ENCODE measurements at regions not wholly inside any gene's neighbourhood (a gene's known extent, or its start where the extent isn't known, plus 50 kb on each side); places are given as distances from the start of the nearest gene placed in this dataset.

GRCh38 chr5:68161156-68161555 is 54.4 kb upstream of the PIK3R1 start:
- no peak overlapping the region for H3K4me3 ChIP-seq (ENCODE audit: low read length)
- no peak overlapping the region for H3K4me3 Mint-ChIP-seq
- TF ChIP-seq, protein P1, sequence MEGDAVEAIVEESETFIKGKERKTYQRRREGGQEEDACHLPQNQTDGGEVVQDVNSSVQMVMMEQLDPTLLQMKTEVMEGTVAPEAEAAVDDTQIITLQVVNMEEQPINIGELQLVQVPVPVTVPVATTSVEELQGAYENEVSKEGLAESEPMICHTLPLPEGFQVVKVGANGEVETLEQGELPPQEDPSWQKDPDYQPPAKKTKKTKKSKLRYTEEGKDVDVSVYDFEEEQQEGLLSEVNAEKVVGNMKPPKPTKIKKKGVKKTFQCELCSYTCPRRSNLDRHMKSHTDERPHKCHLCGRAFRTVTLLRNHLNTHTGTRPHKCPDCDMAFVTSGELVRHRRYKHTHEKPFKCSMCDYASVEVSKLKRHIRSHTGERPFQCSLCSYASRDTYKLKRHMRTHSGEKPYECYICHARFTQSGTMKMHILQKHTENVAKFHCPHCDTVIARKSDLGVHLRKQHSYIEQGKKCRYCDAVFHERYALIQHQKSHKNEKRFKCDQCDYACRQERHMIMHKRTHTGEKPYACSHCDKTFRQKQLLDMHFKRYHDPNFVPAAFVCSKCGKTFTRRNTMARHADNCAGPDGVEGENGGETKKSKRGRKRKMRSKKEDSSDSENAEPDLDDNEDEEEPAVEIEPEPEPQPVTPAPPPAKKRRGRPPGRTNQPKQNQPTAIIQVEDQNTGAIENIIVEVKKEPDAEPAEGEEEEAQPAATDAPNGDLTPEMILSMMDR (IDR thresholded peaks at IDR 0.05) = no peak
- intact Hi-C loops (cut with DNase I, micrococcal nuclease) = no loop called here
- no peaks in the 10 kb centered on the region for H3K4me1 ChIP-seq (ENCODE audit: insufficient read depth, low read length)
- H3K27me3 Mint-ChIP-seq = no peaks in the 10 kb centered on the region
- H3K27me3 ChIP-seq (ENCODE audit: control insufficient read depth in 1 of 2, insufficient read depth in 2 of 2, low read length in 2 of 2) = no peaks in the 10 kb centered on the region
- ATAC-seq (ENCODE audit: poor library complexity) (no peak), DNase-seq (no peak)
- ChIA-PET CTCF (no interaction called here), POLR2A (no interaction called here)
- H3K9me3 ChIP-seq (ENCODE audit: control insufficient read depth in 1 of 2, insufficient read depth in 1 of 2, low read length in 2 of 2) = no peaks in the 10 kb centered on the region
- H3K36me3 ChIP-seq (ENCODE audit: insufficient read depth, low read length) = no peaks in the 10 kb centered on the region
- H3K27ac Mint-ChIP-seq = no peak overlapping the region
- no peak overlapping the region for H3K27ac ChIP-seq (ENCODE audit: low read depth in 1 of 2, low read length in 2 of 2)
- no peaks in the 10 kb centered on the region for H3K4me1 Mint-ChIP-seq (ENCODE audit: low read depth)
- no peaks in the 10 kb centered on the region for H3K9me3 Mint-ChIP-seq
- H3K36me3 Mint-ChIP-seq (ENCODE audit: low read depth) = no peaks in the 10 kb centered on the region

DNA sequence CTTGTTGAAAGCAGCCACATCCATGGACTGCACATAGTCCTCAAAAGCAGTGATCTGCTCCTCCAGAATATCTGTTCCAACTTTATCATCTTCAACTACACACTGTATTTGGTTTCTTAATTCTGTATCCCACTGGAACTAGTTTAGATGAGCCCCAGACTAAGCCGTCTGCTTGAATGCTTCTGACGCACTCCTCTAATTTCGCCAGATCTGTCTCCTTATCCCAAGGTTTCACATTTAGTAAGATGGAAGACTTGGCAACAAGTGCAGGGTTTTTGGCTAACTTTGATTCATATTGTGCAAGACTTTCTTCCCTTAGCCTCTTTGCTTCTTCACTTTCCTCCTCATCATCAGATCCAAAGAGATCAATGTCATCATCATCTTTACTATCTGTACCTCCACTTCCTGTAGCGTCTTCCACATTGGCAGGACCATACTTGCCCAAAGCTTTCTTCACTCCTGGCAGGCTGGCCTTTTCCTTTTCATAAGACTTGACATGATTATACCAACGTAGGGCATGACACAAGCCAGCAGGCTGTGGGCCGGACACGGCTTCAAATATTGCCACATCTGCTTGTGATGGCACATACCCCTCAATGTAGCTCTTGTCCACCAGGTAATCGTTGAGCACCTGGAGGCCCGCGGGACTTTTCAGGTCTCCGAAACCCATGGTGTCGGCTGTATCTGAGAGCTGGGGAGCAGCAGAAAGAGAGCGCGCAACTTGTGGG is 56.2 kb upstream of the PIK3R1 start:
- H3K4me3 Mint-ChIP-seq = no peak overlapping the region
- H3K4me1 Mint-ChIP-seq (ENCODE audit: low read depth) = no peaks in the 10 kb centered on the region
- Histone ChIP-seq H3K27me3 (ENCODE audit: control insufficient read depth in 1 of 2, insufficient read depth in 2 of 2, low read length in 2 of 2) (no peaks in the 10 kb centered on the region), H3K4me1 (ENCODE audit: insufficient read depth, low read length) (no peaks in the 10 kb centered on the region), H3K9me3 (ENCODE audit: control insufficient read depth in 1 of 2, insufficient read depth in 1 of 2, low read length in 2 of 2) (no peaks in the 10 kb centered on the region), H3K27ac (ENCODE audit: low read depth in 1 of 2, low read length in 2 of 2) (no peak overlapping the region), H3K4me3 (ENCODE audit: low read length) (no peak overlapping the region), H3K36me3 (ENCODE audit: insufficient read depth, low read length) (no peaks in the 10 kb centered on the region)
- no peaks in the 10 kb centered on the region for H3K27me3 Mint-ChIP-seq
- H3K9me3 Mint-ChIP-seq = no peaks in the 10 kb centered on the region
- H3K36me3 Mint-ChIP-seq (ENCODE audit: low read depth) = no peaks in the 10 kb centered on the region
- POLR2A ChIA-PET = no interaction called here
- intact Hi-C loops (cut with DNase I, micrococcal nuclease) = no loop called here
- CTCF ChIA-PET = interaction anchor here (0.7 kb wide), 1 partner anchor 199 kb away, joined by 3 read pairs; no protein-coding TSS in a partner anchor
- H3K27ac Mint-ChIP-seq = no peak overlapping the region
- ATAC-seq (ENCODE audit: poor library complexity) (no peak), DNase-seq (no peak)
- TF ChIP-seq, protein P1 (IDR thresholded peaks at IDR 0.05) = no peak

GRCh38 chr5:68155940-68156339 is 59.6 kb upstream of the PIK3R1 start:
- Mint-ChIP-seq H3K27me3 (no peaks in the 10 kb centered on the region), H3K4me3 (no peak overlapping the region), H3K36me3 (ENCODE audit: low read depth) (no peaks in the 10 kb centered on the region), H3K4me1 (ENCODE audit: low read depth) (no peaks in the 10 kb centered on the region), H3K27ac (no peak overlapping the region), H3K9me3 (no peaks in the 10 kb centered on the region)
- H3K4me1 ChIP-seq (ENCODE audit: insufficient read depth, low read length) = no peaks in the 10 kb centered on the region
- ATAC-seq (ENCODE audit: poor library complexity) (no peak), DNase-seq (no peak)
- no peaks in the 10 kb centered on the region for H3K27me3 ChIP-seq (ENCODE audit: control insufficient read depth in 1 of 2, insufficient read depth in 2 of 2, low read length in 2 of 2)
- H3K4me3 ChIP-seq (ENCODE audit: low read length) = no peak overlapping the region
- TF ChIP-seq, protein P1 (IDR thresholded peaks at IDR 0.05) = no peak
- H3K36me3 ChIP-seq (ENCODE audit: insufficient read depth, low read length) = no peaks in the 10 kb centered on the region
- CTCF ChIA-PET = no interaction called here
- H3K27ac ChIP-seq (ENCODE audit: low read depth in 1 of 2, low read length in 2 of 2) = no peak overlapping the region
- POLR2A ChIA-PET = no interaction called here
- H3K9me3 ChIP-seq (ENCODE audit: control insufficient read depth in 1 of 2, insufficient read depth in 1 of 2, low read length in 2 of 2) = no peaks in the 10 kb centered on the region
- intact Hi-C loops (cut with DNase I, micrococcal nuclease) = no loop called here

All from CD4-positive, alpha-beta T cell (primary cell).